ENCODE measurements at regions not wholly inside any gene's neighbourhood (a gene's known extent, or its start where the extent isn't known, plus 50 kb on each side); places are given as distances from the start of the nearest gene placed in this dataset.

GRCh38 chr4:152128356-152128755 lies 367.5 kb upstream of the GATB start:
- Histone ChIP-seq H3K9ac (ENCODE audit: low read length) (no peak overlapping the region), H3K4me1 (ENCODE audit: insufficient read depth, low read length) (no peaks in the 10 kb centered on the region), H3K27me3 (ENCODE audit: low read length) (no peaks in the 10 kb centered on the region), H3K4me3 (ENCODE audit: low read length) (no peak overlapping the region), H2AFZ (ENCODE audit: low read length) (no peak overlapping the region), H4K20me1 (ENCODE audit: low read length) (no peaks in the 10 kb centered on the region), H3K36me3 (ENCODE audit: low read depth, low read length) (no peaks in the 10 kb centered on the region), H3K9me2 (replicated peaks; ENCODE audit: low read length) (no peaks in the 10 kb centered on the region), H3F3A (ENCODE audit: low read length, unreplicated experiment) (no peaks in the 10 kb centered on the region), H3K4me2 (ENCODE audit: low read length) (no peak overlapping the region), H3K27ac (ENCODE audit: low read length) (no peak overlapping the region), H3K9me3 (ENCODE audit: low read length) (no peaks in the 10 kb centered on the region), H3K79me2 (ENCODE audit: low read length) (no peaks in the 10 kb centered on the region)
- no TSS peak for BruUV-seq (replicated peaks)
- POLR2A ChIA-PET (ENCODE audit: unreplicated experiment) = no interaction called here
- CTCF ChIA-PET = no interaction called here
- no peak for TF ChIP-seq CTCF (conservative IDR thresholded peaks at IDR 0.05; ENCODE audit: low read depth, low read length)
- no peak for TF ChIP-seq EZH2 (IDR thresholded peaks at IDR 0.05; ENCODE audit: low read length, unreplicated experiment)
- no peak for TF ChIP-seq EZH2phosphoT487 (IDR thresholded peaks at IDR 0.05; ENCODE audit: borderline replicate concordance, low read length)
- ATAC-seq (no peak), DNase-seq (no peak)
- intact Hi-C loops (cut with micrococcal nuclease) = no loop called here

- no peaks in the 10 kb centered on the region for H3F3A ChIP-seq (ENCODE audit: low read length, unreplicated experiment)
- BruUV-seq (replicated peaks) = no TSS peak
- no peaks in the 10 kb centered on the region for H4K20me1 ChIP-seq (ENCODE audit: low read length)
- TF ChIP-seq EZH2phosphoT487 (IDR thresholded peaks at IDR 0.05; ENCODE audit: borderline replicate concordance, low read length) = no peak
- no peak for TF ChIP-seq EZH2 (IDR thresholded peaks at IDR 0.05; ENCODE audit: low read length, unreplicated experiment)
- TF ChIP-seq CTCF (conservative IDR thresholded peaks at IDR 0.05; ENCODE audit: low read depth, low read length) = no peak
- ATAC-seq = no peak
- ChIA-PET POLR2A (ENCODE audit: unreplicated experiment) (no interaction called here), CTCF (no interaction called here)
- H3K27me3 ChIP-seq (ENCODE audit: low read length) = no peaks in the 10 kb centered on the region
- intact Hi-C loops (cut with micrococcal nuclease) = no loop called here
- DNase-seq = no peak
- no peaks in the 10 kb centered on the region for H3K79me2 ChIP-seq (ENCODE audit: low read length)
- no peak overlapping the region for H3K27ac ChIP-seq (ENCODE audit: low read length)
- H3K4me1 ChIP-seq (ENCODE audit: insufficient read depth, low read length) = no peaks in the 10 kb centered on the region
- no peak overlapping the region for H2AFZ ChIP-seq (ENCODE audit: low read length)
- H3K4me3 ChIP-seq (ENCODE audit: low read length) = no peak overlapping the region
- H3K4me2 ChIP-seq (ENCODE audit: low read length) = no peak overlapping the region
- H3K9me3 ChIP-seq (ENCODE audit: low read length) = no peaks in the 10 kb centered on the region
- no peaks in the 10 kb centered on the region for H3K36me3 ChIP-seq (ENCODE audit: low read depth, low read length)
- H3K9ac ChIP-seq (ENCODE audit: low read length) = no peak overlapping the region
- no peaks in the 10 kb centered on the region for H3K9me2 ChIP-seq (replicated peaks; ENCODE audit: low read length)
Observed at GRCh38 chr4:152126238-152126637, 365.4 kb upstream of the GATB start.

- Histone ChIP-seq H3F3A (ENCODE audit: low read length, unreplicated experiment) (no peaks in the 10 kb centered on the region), H3K9me3 (ENCODE audit: low read length) (no peaks in the 10 kb centered on the region), H3K9ac (ENCODE audit: low read length) (no peak overlapping the region), H4K20me1 (ENCODE audit: low read length) (no peaks in the 10 kb centered on the region), H3K4me3 (ENCODE audit: low read length) (no peak overlapping the region), H3K9me2 (replicated peaks; ENCODE audit: low read length) (no peaks in the 10 kb centered on the region), H3K36me3 (ENCODE audit: low read depth, low read length) (no peaks in the 10 kb centered on the region), H3K79me2 (ENCODE audit: low read length) (no peaks in the 10 kb centered on the region), H3K4me2 (ENCODE audit: low read length) (no peak overlapping the region), H3K27me3 (ENCODE audit: low read length) (no peaks in the 10 kb centered on the region), H2AFZ (ENCODE audit: low read length) (no peak overlapping the region), H3K4me1 (ENCODE audit: insufficient read depth, low read length) (peaks cover 8% of the 10 kb centered on the region; the same call in 1 of the 2 replicates), H3K27ac (ENCODE audit: low read length) (no peak overlapping the region)
- TF ChIP-seq EZH2phosphoT487 (IDR thresholded peaks at IDR 0.05; ENCODE audit: borderline replicate concordance, low read length) (no peak), EZH2 (IDR thresholded peaks at IDR 0.05; ENCODE audit: low read length, unreplicated experiment) (no peak), CTCF (conservative IDR thresholded peaks at IDR 0.05; ENCODE audit: low read depth, low read length) (no peak)
- intact Hi-C loops (cut with micrococcal nuclease) = no loop called here
- no peak for DNase-seq
- ChIA-PET CTCF (no interaction called here), POLR2A (ENCODE audit: unreplicated experiment) (no interaction called here)
- no peak for ATAC-seq
- no TSS peak for BruUV-seq (replicated peaks)
Observed at GRCh38 chr4:152118819-152119553, 358.2 kb upstream of the GATB start.

Data from PC-3 (cell line).